K562 (cell line): ENCODE measurements at regions not wholly inside any gene's neighbourhood (a gene's known extent, or its start where the extent isn't known, plus 50 kb on each side); places are given as distances from the start of the nearest gene placed in this dataset.

Experiments used
- ARNT ChIP-seq, 2 experiments: fragments of 450-650 bp; IDR thresholded peaks; 2 replicates each; pipeline ENCODE4 v1.6.1; 2016; ENCODE audit warnings: mild to moderate bottlenecking in 1 of 2
- CBX1 ChIP-seq: sonication (generic); IDR thresholded peaks from 2 replicates; pipeline ENCODE4 v1.6.1; 2016; ENCODE audit warnings: antibody characterized with exemption, low read depth, mild to moderate bottlenecking
- ERF ChIP-seq: fragments of 450-650 bp; formaldehyde crosslinking; IDR thresholded peaks from 2 replicates; pipeline ENCODE4 v1.4.0; 2020; ENCODE audit warnings: mild to moderate bottlenecking, mixed read lengths
- FOXK2 ChIP-seq, 2 experiments: fragments of 450-650 bp; IDR thresholded peaks in 1 of 2; conservative IDR thresholded peaks in 1 of 2; 2 replicates each; pipeline ENCODE4 v1.6.1; 2016; ENCODE audit warnings: low read depth in 2 of 2, mild to moderate bottlenecking in 1 of 2
- HNRNPK ChIP-seq: fragments of 200-400 bp; formaldehyde crosslinking; IDR thresholded peaks from one replicate; pipeline ENCODE4 v1.6.1; 2018; ENCODE audit warnings: mild to moderate bottlenecking, low read depth, low read length; ENCODE audit not compliant: poor library complexity, severe bottlenecking
- PRPF4 ChIP-seq: fragments of 200-400 bp; formaldehyde crosslinking; IDR thresholded peaks from one replicate; pipeline ENCODE4 v1.6.1; 2017; ENCODE audit warnings: low read length, low read depth, mild to moderate bottlenecking; ENCODE audit not compliant: insufficient read depth, poor library complexity, severe bottlenecking
- RAD21 ChIP-seq, 2 experiments: fragments of 250-450 bp in 1 of 2; fragments of 450-650 bp in 1 of 2; sonication (Bioruptor Pico) in 1 of 2; formaldehyde crosslinking in 1 of 2; IDR thresholded peaks in 1 of 2; conservative IDR thresholded peaks in 1 of 2; 2 replicates each; pipeline versions ENCODE4 v1.4.0 to v1.8.0; 2020 to 2022; ENCODE audit warnings: mild to moderate bottlenecking in 2 of 2, moderate library complexity in 1 of 2
- SMAD2 ChIP-seq: fragments of 150-350 bp; IDR thresholded peaks from 2 replicates; pipeline ENCODE4 v1.6.1; 2014; ENCODE audit warnings: low read depth, mild to moderate bottlenecking, low read length
- SRF ChIP-seq, 2 experiments: fragments of 250-450, 450-650 bp in 1 of 2; sonication (Bioruptor Pico) in 1 of 2; sonication (generic) in 1 of 2; formaldehyde crosslinking; IDR thresholded peaks; 2 replicates each; pipeline versions ENCODE4 v1.5.0 to v1.5.1; 2020 to 2022; ENCODE audit warnings: mild to moderate bottlenecking in 1 of 2, missing genetic modification reagents in 1 of 2
- TAF1 ChIP-seq: IDR thresholded peaks from 2 replicates; pipeline ENCODE4 v1.6.1; 2011; ENCODE audit warnings: mild to moderate bottlenecking, low read length, moderate library complexity; ENCODE audit not compliant: insufficient read depth, control insufficient read depth, severe bottlenecking; ENCODE audit errors: extremely low read depth
- TGIF2 ChIP-seq: sonication (generic); formaldehyde crosslinking; IDR thresholded peaks from 2 replicates; pipeline ENCODE4 v1.8.1; 2022; ENCODE audit warnings: mild to moderate bottlenecking, missing genetic modification reagents, moderate library complexity
- TRIM24 ChIP-seq, 2 experiments: fragments of 450-650 bp; IDR thresholded peaks; 2 replicates each; pipeline ENCODE4 v1.6.1; 2016
- ZNF217 ChIP-seq: sonication (generic); formaldehyde crosslinking; IDR thresholded peaks from 2 replicates; pipeline ENCODE4 v1.8.0; 2022; ENCODE audit warnings: mild to moderate bottlenecking, missing genetic modification reagents
- ZNF263 ChIP-seq: sonication (generic); formaldehyde crosslinking; IDR thresholded peaks from 2 replicates; pipeline ENCODE4 v1.8.0; 2022; ENCODE audit warnings: mild to moderate bottlenecking, missing genetic modification reagents, borderline replicate concordance
- ZNF561 ChIP-seq: fragments of 450-650 bp; formaldehyde crosslinking; conservative IDR thresholded peaks from 2 replicates; pipeline ENCODE4 v1.4.0; 2020; ENCODE audit warnings: mild to moderate bottlenecking, moderate library complexity
- TF ChIP-seq, protein P1 (sequence below): sonication (generic); formaldehyde crosslinking; IDR thresholded peaks from 2 replicates; pipeline ENCODE4 v1.8.0; 2022; ENCODE audit warnings: mild to moderate bottlenecking, missing genetic modification reagents
- TF ChIP-seq, protein P2 (sequence below): fragments of 450-650 bp; formaldehyde crosslinking; IDR thresholded peaks from 2 replicates; pipeline ENCODE4 v1.4.0; 2020; ENCODE audit warnings: mild to moderate bottlenecking, moderate library complexity
- TF ChIP-seq, protein P3 (sequence below), 2 experiments: fragments of 150-350 bp in 1 of 2; IDR thresholded peaks; 2 replicates each; pipeline ENCODE4 v1.6.1; 2012 to 2016; ENCODE audit warnings: low read depth in 2 of 2, low read length in 2 of 2, mild to moderate bottlenecking in 1 of 2, moderate library complexity in 1 of 2
- TF ChIP-seq, protein P4 (sequence below): fragments of 450-650 bp; IDR thresholded peaks from 2 replicates; pipeline ENCODE4 v1.6.1; 2018; ENCODE audit warnings: mild to moderate bottlenecking, low read depth; ENCODE audit not compliant: partially characterized antibody

DNA sequence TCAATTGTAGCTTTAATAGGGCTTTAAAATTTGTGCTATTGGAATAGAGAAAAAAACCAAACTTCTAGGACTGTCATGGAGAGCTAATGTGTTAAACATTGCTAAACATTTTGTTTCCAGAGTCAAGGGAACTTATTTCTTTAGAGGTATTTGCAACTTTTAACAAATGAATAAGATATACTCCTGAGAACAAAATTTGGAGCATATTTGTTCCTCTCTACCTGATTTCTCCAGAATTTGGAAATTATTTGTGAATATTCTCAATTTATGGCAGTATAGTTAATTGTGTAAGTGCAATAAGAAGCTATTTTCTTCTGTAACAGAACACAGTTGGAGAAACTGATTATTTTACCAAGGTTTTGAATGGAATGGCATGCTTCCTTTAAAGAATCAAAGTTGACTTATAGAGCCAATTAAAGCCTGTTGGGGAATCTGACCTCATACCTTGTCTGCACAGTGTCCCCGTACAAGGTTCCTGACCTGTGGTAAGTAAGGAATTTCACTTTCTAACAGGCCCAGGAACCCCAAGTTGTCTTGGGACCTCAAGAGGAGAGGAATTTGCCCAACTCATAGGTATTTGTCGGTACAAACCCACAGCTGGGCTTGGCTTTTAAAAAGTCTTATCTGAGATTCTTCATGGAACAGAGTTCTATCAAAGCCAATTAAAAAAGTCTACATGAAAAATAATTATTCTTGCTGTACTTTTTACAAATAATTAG is 72.6 kb upstream of the CSF1 start (continued):
- TF ChIP-seq SMAD2 (no peak), ARNT (IDR thresholded peaks at IDR 0.05) (0 out of 4 replicates have a peak, but pooled peaks of 1 of the 2 experiments have one; percentile 22), PRPF4 (no peak), SRF (CRISPR knock-in tag; IDR thresholded peaks at IDR 0.05) (no peak), FOXK2 (conservative IDR thresholded peaks at IDR 0.05 in 1 of 2, IDR thresholded peaks at IDR 0.05 in 1 of 2; ENCODE audit: low read depth in 2 of 2) (no peak), TGIF2 (no peak), ZNF263 (no peak), ERF (0 out of 2 replicates have a peak, but pooled peaks have one; percentile 44), TAF1 (no peak), ZNF561 (CRISPR knock-in tag) (no peak), RAD21 (CRISPR knock-in tag; conservative IDR thresholded peaks at IDR 0.05 in 1 of 2, IDR thresholded peaks at IDR 0.05 in 1 of 2) (no peak), TRIM24 (IDR thresholded peaks at IDR 0.05) (peak in 1 of 2 experiments; percentile 32; a peak in 2 of 4 replicates), ZNF217 (no peak), HNRNPK (no peak), CBX1 (no peak)
- TF ChIP-seq, protein P1, sequence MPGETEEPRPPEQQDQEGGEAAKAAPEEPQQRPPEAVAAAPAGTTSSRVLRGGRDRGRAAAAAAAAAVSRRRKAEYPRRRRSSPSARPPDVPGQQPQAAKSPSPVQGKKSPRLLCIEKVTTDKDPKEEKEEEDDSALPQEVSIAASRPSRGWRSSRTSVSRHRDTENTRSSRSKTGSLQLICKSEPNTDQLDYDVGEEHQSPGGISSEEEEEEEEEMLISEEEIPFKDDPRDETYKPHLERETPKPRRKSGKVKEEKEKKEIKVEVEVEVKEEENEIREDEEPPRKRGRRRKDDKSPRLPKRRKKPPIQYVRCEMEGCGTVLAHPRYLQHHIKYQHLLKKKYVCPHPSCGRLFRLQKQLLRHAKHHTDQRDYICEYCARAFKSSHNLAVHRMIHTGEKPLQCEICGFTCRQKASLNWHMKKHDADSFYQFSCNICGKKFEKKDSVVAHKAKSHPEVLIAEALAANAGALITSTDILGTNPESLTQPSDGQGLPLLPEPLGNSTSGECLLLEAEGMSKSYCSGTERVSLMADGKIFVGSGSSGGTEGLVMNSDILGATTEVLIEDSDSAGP (CRISPR knock-in tag), result no peak
- TF ChIP-seq, protein P2, sequence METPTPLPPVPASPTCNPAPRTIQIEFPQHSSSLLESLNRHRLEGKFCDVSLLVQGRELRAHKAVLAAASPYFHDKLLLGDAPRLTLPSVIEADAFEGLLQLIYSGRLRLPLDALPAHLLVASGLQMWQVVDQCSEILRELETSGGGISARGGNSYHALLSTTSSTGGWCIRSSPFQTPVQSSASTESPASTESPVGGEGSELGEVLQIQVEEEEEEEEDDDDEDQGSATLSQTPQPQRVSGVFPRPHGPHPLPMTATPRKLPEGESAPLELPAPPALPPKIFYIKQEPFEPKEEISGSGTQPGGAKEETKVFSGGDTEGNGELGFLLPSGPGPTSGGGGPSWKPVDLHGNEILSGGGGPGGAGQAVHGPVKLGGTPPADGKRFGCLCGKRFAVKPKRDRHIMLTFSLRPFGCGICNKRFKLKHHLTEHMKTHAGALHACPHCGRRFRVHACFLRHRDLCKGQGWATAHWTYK (CRISPR knock-in tag), result no peak
- TF ChIP-seq, protein P3, sequence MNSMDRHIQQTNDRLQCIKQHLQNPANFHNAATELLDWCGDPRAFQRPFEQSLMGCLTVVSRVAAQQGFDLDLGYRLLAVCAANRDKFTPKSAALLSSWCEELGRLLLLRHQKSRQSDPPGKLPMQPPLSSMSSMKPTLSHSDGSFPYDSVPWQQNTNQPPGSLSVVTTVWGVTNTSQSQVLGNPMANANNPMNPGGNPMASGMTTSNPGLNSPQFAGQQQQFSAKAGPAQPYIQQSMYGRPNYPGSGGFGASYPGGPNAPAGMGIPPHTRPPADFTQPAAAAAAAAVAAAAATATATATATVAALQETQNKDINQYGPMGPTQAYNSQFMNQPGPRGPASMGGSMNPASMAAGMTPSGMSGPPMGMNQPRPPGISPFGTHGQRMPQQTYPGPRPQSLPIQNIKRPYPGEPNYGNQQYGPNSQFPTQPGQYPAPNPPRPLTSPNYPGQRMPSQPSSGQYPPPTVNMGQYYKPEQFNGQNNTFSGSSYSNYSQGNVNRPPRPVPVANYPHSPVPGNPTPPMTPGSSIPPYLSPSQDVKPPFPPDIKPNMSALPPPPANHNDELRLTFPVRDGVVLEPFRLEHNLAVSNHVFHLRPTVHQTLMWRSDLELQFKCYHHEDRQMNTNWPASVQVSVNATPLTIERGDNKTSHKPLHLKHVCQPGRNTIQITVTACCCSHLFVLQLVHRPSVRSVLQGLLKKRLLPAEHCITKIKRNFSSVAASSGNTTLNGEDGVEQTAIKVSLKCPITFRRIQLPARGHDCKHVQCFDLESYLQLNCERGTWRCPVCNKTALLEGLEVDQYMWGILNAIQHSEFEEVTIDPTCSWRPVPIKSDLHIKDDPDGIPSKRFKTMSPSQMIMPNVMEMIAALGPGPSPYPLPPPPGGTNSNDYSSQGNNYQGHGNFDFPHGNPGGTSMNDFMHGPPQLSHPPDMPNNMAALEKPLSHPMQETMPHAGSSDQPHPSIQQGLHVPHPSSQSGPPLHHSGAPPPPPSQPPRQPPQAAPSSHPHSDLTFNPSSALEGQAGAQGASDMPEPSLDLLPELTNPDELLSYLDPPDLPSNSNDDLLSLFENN (IDR thresholded peaks at IDR 0.05; ENCODE audit: low read depth in 2 of 2, low read length in 2 of 2), result no peak
- TF ChIP-seq, protein P4, sequence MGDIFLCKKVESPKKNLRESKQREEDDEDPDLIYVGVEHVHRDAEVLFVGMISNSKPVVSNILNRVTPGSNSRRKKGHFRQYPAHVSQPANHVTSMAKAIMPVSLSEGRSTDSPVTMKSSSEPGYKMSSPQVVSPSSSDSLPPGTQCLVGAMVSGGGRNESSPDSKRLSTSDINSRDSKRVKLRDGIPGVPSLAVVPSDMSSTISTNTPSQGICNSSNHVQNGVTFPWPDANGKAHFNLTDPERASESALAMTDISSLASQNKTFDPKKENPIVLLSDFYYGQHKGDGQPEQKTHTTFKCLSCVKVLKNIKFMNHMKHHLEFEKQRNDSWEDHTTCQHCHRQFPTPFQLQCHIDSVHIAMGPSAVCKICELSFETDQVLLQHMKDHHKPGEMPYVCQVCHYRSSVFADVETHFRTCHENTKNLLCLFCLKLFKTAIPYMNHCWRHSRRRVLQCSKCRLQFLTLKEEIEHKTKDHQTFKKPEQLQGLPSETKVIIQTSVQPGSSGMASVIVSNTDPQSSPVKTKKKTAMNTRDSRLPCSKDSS, result peak; percentile 75
